ENCODE measurements at regions not wholly inside any gene's neighbourhood (a gene's known extent, or its start where the extent isn't known, plus 50 kb on each side); places are given as distances from the start of the nearest gene placed in this dataset.
"Not testable (repeated sequence)": the region's sequence is repeated elsewhere in the genome, so short reads cannot be mapped to it uniquely, and the experiment has no call there.

GRCh38 chrX:129092242-129092641 lies 431.0 kb downstream of the SMARCA1 start:
- Mint-ChIP-seq H3K4me3 (no peak overlapping the region), H3K4me1 (no peaks in the 10 kb centered on the region), H3K27me3 (ENCODE audit: low read depth in 3 of 3) (peaks cover 0 to 2% (median 1%) of the 10 kb centered on the region in 3 donors), H3K36me3 (no peaks in the 10 kb centered on the region), H3K27ac (no peak overlapping the region), H3K9me3 (peaks cover 0 to 2% (median 0%) of the 10 kb centered on the region in 6 donors)
- no peak for DNase-seq

GRCh38 chrX:129091097-129091496 lies 432.2 kb downstream of the SMARCA1 start:
- no peak for DNase-seq
- Mint-ChIP-seq H3K4me3 (no peak overlapping the region), H3K27ac (no peak overlapping the region), H3K9me3 (peaks cover 0 to 4% (median 0%) of the 10 kb centered on the region in 6 donors), H3K36me3 (no peaks in the 10 kb centered on the region), H3K4me1 (no peaks in the 10 kb centered on the region), H3K27me3 (ENCODE audit: low read depth in 3 of 3) (peaks cover 0 to 6% (median 1%) of the 10 kb centered on the region in 3 donors)

DNA sequence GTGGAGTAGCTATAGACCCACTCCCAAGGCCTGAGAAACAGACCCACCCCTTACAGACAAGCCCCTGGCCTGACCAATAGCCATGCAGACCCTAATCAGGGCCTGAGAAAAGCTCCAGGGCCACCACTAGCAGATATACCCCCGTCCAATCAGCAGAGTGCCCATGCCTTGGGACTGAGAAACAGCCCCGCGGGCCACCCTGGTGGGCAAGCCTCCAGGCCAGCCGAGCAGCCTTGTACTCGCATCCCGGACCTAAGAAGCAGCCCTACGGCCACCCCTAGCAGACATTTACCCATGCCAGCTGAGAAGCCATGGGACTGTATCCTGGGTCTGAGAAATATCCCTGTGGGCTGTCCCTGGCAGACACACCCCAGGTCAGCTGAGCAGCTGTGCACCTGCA lies 436.5 kb downstream of the SMARCA1 start:
- H3K9me3 Mint-ChIP-seq, result peaks cover 0 to 4% (median 0%) of the 10 kb centered on the region in 6 donors
- DNase-seq, result no peak
- no peak overlapping the region for H3K27ac Mint-ChIP-seq
- no peaks in the 10 kb centered on the region for H3K36me3 Mint-ChIP-seq
- H3K4me3 Mint-ChIP-seq, result no peak overlapping the region
- H3K4me1 Mint-ChIP-seq, result no peaks in the 10 kb centered on the region
- H3K27me3 Mint-ChIP-seq (ENCODE audit: low read depth in 3 of 3), result peaks cover 0 to 11% (median 2%) of the 10 kb centered on the region in 3 donors

GRCh38 chrX:129084291-129084690 lies 439.0 kb downstream of the SMARCA1 start:
- not testable (repeated sequence) for H3K4me3 Mint-ChIP-seq, H3K27ac Mint-ChIP-seq, H3K36me3 Mint-ChIP-seq, H3K9me3 Mint-ChIP-seq, H3K4me1 Mint-ChIP-seq, DNase-seq
- peaks cover 0 to 11% (median 2%) of the 10 kb centered on the region in 3 donors for H3K27me3 Mint-ChIP-seq (ENCODE audit: low read depth in 3 of 3)

DNA sequence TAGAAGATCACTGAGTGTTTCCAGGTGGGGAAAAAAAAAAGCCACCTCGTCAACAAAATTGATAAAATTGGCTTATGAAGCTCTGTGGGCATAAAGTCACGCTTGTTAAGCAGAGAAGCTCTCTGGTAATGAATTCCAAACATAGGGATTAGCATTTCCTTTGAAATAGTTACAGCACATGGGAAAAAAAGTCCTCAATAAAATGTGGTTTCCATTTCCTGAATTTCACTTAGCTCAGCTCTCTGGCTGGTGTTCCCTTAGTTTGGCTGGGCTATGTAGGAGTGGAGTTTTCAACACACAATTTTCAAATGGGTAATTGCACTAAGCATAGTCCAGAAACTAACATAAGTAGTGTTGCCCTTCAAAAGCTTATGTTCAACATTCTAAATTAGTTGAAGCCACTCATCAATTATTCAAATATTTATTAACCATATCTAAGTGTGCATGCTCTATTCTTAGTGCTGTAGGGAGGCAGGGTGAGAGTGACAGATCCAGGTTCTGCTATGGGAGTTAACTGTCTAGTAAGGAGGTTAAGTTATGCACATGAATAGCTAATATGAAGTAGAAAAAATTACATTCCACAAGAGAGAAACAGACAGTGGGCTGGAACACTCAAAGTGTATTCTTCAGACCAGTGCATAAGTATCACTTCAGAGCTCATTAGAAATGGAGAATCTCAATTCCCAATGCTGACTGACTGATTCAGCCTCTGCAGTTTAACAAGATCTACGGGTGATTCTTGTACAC lies 445.7 kb downstream of the SMARCA1 start:
- H3K36me3 Mint-ChIP-seq, result no peaks in the 10 kb centered on the region
- no peak overlapping the region for H3K4me3 Mint-ChIP-seq
- no peak for DNase-seq
- H3K9me3 Mint-ChIP-seq, result peaks cover 0 to 2% (median 0%) of the 10 kb centered on the region in 6 donors
- peaks cover 0 to 4% (median 2%) of the 10 kb centered on the region in 3 donors for H3K27me3 Mint-ChIP-seq (ENCODE audit: low read depth in 3 of 3)
- no peaks in the 10 kb centered on the region for H3K4me1 Mint-ChIP-seq
- no peak overlapping the region for H3K27ac Mint-ChIP-seq

- no peak for DNase-seq
- Mint-ChIP-seq H3K4me1 (no peaks in the 10 kb centered on the region), H3K36me3 (no peaks in the 10 kb centered on the region), H3K27me3 (ENCODE audit: low read depth in 3 of 3) (peaks cover 0 to 4% (median 1%) of the 10 kb centered on the region in 3 donors), H3K9me3 (peaks cover 0 to 2% (median 0%) of the 10 kb centered on the region in 6 donors), H3K4me3 (no peak overlapping the region), H3K27ac (no peak overlapping the region)
These were observed 451.9 kb downstream of the SMARCA1 start for GRCh38 chrX:129071390-129071789.

GRCh38 chrX:129065895-129066294 lies 457.4 kb downstream of the SMARCA1 start:
- H3K36me3 Mint-ChIP-seq, result no peaks in the 10 kb centered on the region
- H3K4me1 Mint-ChIP-seq, result no peaks in the 10 kb centered on the region
- H3K9me3 Mint-ChIP-seq, result no peaks in the 10 kb centered on the region

GRCh38 chrX:129058405-129058804 lies 464.9 kb downstream of the SMARCA1 start:
- Mint-ChIP-seq H3K4me3 (no peak overlapping the region), H3K27ac (no peak overlapping the region), H3K36me3 (no peaks in the 10 kb centered on the region), H3K9me3 (peaks cover 0 to 5% (median 0%) of the 10 kb centered on the region in 6 donors), H3K27me3 (ENCODE audit: low read depth in 3 of 3) (peaks cover 1 to 6% (median 2%) of the 10 kb centered on the region in 3 donors), H3K4me1 (no peaks in the 10 kb centered on the region)
- no peak for DNase-seq

More at GRCh38 chrX:129065895-129066294, 457.4 kb downstream of the SMARCA1 start:
- H3K4me3 Mint-ChIP-seq, result no peak overlapping the region
- H3K27me3 Mint-ChIP-seq (ENCODE audit: low read depth in 3 of 3), result peaks cover 1 to 4% (median 3%) of the 10 kb centered on the region in 3 donors
- no peak overlapping the region for H3K27ac Mint-ChIP-seq
- no peak for DNase-seq

DNA sequence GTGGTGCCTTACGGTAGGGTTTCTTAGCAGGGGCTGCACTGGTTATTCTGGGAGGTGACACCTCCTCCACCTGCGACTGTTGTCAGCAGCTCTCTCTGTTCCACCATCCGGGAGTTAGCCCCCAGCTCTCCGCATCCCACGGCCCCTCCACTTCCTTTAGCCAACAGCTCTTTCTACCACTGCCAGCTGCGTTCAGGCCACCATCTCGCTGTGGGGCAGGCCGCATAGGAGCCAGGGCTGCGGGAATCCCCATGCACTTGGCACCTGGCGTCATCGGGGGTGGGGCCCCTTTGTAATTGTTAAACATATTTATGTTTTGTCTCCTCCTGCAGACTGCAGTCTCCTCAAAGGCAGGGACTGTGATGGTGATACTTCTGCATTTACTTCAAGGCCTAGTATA lies 480.2 kb downstream of the SMARCA1 start:
- DNase-seq, result no peak

DNA sequence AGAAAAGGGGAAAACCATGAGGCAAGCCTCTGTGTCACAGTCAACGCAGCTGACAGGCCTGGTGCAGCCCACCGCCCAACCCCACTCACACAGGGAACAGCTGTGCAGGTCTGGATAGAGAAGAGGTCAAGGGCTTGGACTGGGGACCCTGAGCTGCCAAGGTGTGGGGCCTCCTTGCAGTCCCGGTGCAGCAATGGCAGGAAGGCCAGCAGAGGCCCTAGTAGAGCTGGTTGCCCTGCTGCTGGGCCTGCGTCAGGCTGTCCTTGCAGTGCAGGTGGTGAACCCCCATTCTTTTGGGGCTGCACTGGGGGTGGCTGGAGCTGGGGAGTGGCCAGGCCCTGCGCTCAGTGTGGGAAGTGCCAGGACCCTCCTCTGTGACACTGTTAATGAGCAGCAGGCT lies 482.0 kb downstream of the SMARCA1 start:
- no peaks in the 10 kb centered on the region for H3K36me3 Mint-ChIP-seq
- no peaks in the 10 kb centered on the region for H3K4me1 Mint-ChIP-seq
- peaks cover 0 to 3% (median 0%) of the 10 kb centered on the region in 6 donors for H3K9me3 Mint-ChIP-seq
- peaks cover 0 to 10% (median 7%) of the 10 kb centered on the region in 3 donors for H3K27me3 Mint-ChIP-seq (ENCODE audit: low read depth in 3 of 3)
- H3K4me3 Mint-ChIP-seq, result no peak overlapping the region
- DNase-seq, result no peak
- H3K27ac Mint-ChIP-seq, result no peak overlapping the region

More for the DNA sequence above, 480.2 kb downstream of the SMARCA1 start:
- Mint-ChIP-seq H3K36me3 (no peaks in the 10 kb centered on the region), H3K4me3 (no peak overlapping the region), H3K27me3 (ENCODE audit: low read depth in 3 of 3) (peaks cover 0 to 10% (median 2%) of the 10 kb centered on the region in 3 donors), H3K4me1 (no peaks in the 10 kb centered on the region), H3K9me3 (peaks cover 0 to 3% (median 0%) of the 10 kb centered on the region in 6 donors), H3K27ac (no peak overlapping the region)

DNA sequence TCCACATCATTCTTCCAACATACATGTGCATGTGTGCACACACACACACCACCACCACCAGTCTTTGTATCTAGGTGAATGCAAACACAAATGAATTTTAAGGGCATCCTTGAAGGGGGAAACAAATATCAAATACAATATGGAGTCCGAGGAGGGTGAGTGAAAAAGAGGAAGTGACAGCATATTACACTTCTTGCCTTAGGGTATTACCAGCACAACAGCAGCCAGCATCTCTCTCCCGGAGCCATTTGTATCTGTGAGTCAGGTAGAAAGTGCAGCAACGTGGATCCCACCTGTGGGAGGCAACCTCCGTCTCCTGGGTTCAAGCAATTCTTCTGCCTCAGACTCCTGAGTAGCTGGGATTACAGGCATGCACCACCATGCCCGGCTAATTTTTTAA lies 483.2 kb downstream of the SMARCA1 start:
- peaks cover 0 to 3% (median 0%) of the 10 kb centered on the region in 6 donors for H3K9me3 Mint-ChIP-seq
- H3K27ac Mint-ChIP-seq, result no peak overlapping the region
- peaks cover 1 to 9% (median 8%) of the 10 kb centered on the region in 3 donors for H3K27me3 Mint-ChIP-seq (ENCODE audit: low read depth in 3 of 3)
- no peak overlapping the region for H3K4me3 Mint-ChIP-seq
- DNase-seq, result no peak
- no peaks in the 10 kb centered on the region for H3K36me3 Mint-ChIP-seq
- no peaks in the 10 kb centered on the region for H3K4me1 Mint-ChIP-seq

GRCh38 chrX:129039176-129039575 lies 484.1 kb downstream of the SMARCA1 start:
- peaks cover 0 to 3% (median 0%) of the 10 kb centered on the region in 6 donors for H3K9me3 Mint-ChIP-seq
- H3K27ac Mint-ChIP-seq, result no peak overlapping the region
- no peaks in the 10 kb centered on the region for H3K36me3 Mint-ChIP-seq
- H3K4me1 Mint-ChIP-seq, result no peaks in the 10 kb centered on the region
- no peak overlapping the region for H3K4me3 Mint-ChIP-seq
- H3K27me3 Mint-ChIP-seq (ENCODE audit: low read depth in 3 of 3), result peaks cover 1 to 9% (median 7%) of the 10 kb centered on the region in 3 donors
- no peak for DNase-seq

DNA sequence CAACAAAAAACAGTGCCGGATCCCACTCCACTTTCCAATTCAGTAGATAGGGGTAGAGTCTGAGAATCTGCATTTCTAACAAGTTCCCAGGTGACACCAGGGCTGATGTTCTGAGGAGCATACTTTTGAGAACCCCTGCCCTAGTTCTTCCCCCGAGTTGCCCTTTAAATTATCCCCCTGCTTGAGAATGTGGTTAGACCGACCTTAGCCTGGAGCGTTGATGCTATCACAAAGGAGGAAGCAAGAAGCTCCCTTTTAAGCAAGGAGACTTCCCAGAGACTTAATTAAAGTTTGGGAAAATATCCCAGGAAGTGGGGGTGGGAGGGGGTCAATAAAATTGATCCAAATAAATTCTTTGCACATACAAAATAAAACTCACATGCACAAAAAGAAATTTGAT lies 485.9 kb downstream of the SMARCA1 start:
- H3K36me3 Mint-ChIP-seq, result no peaks in the 10 kb centered on the region
- DNase-seq, result no peak
- H3K4me1 Mint-ChIP-seq, result no peaks in the 10 kb centered on the region
- H3K27ac Mint-ChIP-seq, result no peak overlapping the region
- peaks cover 4 to 7% (median 6%) of the 10 kb centered on the region in 3 donors for H3K27me3 Mint-ChIP-seq (ENCODE audit: low read depth in 3 of 3)
- H3K4me3 Mint-ChIP-seq, result no peak overlapping the region
- peaks cover 0 to 3% (median 0%) of the 10 kb centered on the region in 6 donors for H3K9me3 Mint-ChIP-seq

- no peaks in the 10 kb centered on the region for H3K4me1 Mint-ChIP-seq
- DNase-seq, result no peak
- H3K9me3 Mint-ChIP-seq, result peaks cover 0 to 5% (median 0%) of the 10 kb centered on the region in 6 donors
- no peak overlapping the region for H3K4me3 Mint-ChIP-seq
- H3K36me3 Mint-ChIP-seq, result no peaks in the 10 kb centered on the region
- H3K27ac Mint-ChIP-seq, result no peak overlapping the region
- H3K27me3 Mint-ChIP-seq (ENCODE audit: low read depth in 3 of 3), result peaks cover 4 to 7% (median 6%) of the 10 kb centered on the region in 3 donors
These were observed 488.1 kb downstream of the SMARCA1 start for GRCh38 chrX:129035180-129035579.

Data from immature natural killer cell (primary cell).